ENCODE measurements at regions not wholly inside any gene's neighbourhood (a gene's known extent, or its start where the extent isn't known, plus 50 kb on each side); places are given as distances from the start of the nearest gene placed in this dataset.
A peak's percentile ranks its signal among the peaks of the same experiment; 100 is the strongest.

GRCh38 chr3:132898141-132898540 lies 140.1 kb upstream of the TMEM108 start:
- peak; percentile 11 to 64 for DNase-seq

DNA sequence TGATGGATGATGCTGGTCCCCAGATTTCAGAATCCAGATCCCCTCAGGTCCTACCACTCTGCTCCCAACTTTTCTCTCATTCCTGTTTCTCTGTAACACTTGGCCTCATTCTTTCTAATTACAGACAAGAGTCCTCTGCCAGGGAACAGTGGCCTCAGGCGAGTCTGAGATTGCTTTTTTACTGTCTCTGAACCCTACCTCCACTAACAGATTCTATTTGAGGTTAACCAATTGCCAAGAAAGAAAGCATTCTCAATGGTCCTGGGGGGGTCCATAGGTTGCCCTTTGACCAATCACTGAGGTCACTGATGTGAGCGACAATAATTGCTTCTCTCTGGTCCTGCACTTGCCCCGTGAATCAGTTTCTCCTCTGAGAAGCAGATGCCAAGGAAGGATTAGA lies 145.2 kb upstream of the TMEM108 start:
- no peak for DNase-seq

DNA sequence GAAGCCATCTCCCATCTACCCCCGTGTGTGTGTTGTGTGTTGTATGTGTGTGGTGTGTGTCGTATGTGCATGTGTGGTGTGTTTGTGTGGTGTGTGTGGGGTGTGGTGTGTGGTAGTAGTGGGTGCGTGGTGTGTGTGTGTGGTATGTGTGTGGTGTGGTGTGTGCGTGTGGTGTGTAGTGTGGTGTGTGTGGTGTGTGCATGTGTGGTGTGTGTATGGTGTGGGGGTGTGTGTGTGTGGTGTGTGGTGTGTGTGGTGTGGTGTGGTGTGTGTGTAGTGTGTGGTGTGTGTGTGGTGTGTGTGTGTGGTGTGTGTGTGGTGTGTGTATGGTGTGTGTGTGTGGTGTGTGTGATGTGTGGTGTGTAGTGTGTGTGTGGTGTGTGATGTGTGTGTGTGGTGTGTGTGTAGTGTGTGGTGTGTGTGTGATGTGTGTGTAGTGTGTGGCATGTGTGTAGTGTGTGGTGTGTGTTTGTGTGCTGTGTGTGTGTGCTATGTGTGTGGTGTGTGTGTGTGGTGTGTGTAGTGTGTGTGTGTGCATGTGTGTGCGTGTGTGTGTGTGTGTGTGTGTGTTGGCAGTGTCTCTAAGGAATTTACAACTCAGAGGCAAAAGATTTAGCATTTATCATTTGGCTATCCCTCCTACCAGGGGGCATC lies 156.3 kb upstream of the TMEM108 start:
- no peak for DNase-seq

DNA sequence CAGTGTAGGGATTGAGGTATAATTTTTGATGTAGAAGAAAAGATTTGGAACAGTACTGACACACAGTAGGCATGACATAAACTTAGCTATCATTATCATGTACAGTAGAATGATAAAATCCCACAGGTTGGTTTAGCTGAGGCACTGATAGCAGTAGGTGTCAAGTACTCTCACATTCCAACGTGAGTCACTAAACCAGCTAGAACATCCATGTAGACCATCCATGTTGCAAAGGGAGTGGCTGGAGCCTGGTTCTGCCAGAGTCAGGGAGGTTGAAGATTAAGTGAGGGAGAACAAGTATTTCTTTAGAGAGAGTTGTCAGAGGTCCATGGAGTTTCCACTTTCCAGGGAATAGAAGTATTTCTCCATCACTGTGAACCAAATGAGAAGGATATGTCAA lies 157.2 kb upstream of the TMEM108 start:
- no peak for DNase-seq

DNA sequence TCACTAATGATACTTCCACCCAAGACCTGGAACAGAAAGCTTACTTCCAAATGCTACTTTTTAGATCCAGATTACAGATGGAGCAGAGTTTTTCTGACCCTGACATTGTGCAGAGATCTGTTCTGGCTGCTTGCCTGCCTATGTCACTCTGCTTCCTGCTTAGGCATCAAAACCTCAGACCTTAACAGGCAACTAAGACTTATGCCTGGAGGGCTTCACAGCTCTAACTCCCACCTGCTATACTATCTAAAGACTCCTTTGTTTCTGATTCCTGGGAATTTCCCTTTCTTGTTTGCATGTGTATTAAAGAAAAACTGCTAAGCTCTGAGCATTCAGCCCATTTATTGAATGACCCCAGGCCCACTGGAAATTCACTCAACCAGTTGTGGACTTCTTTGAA lies 157.4 kb upstream of the NPHP3 start:
- DNase-seq = no peak

- DNase-seq = no peak
These were observed 152.5 kb upstream of the NPHP3 start for GRCh38 chr3:132874701-132875100.

- no peak for DNase-seq
These were observed 150.5 kb upstream of the NPHP3 start for GRCh38 chr3:132872711-132873110.

DNA sequence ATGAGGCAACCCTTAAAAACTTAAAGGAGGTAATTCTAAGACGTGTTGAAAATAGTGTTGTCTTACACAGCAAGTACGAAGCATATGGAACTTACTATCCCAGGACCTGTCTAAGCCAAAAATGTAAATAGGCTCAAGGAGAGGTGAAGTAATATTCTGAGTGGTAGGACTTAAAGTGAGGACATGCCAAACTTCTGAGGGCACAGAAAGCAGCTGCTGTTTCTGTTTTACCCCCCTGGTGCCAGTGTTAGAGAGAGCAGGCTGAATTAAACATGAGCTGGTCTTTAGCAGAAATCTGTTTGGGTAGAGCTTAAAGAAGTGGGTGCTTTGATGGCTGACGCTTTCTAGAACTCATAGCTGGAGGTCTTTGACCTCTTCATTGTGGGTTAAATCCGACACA lies 149.7 kb upstream of the NPHP3 start:
- DNase-seq = no peak

- DNase-seq = no peak
These were observed 148.3 kb upstream of the NPHP3 start for GRCh38 chr3:132870541-132870940.

GRCh38 chr3:132867956-132868355 lies 145.7 kb upstream of the NPHP3 start:
- DNase-seq = no peak

DNA sequence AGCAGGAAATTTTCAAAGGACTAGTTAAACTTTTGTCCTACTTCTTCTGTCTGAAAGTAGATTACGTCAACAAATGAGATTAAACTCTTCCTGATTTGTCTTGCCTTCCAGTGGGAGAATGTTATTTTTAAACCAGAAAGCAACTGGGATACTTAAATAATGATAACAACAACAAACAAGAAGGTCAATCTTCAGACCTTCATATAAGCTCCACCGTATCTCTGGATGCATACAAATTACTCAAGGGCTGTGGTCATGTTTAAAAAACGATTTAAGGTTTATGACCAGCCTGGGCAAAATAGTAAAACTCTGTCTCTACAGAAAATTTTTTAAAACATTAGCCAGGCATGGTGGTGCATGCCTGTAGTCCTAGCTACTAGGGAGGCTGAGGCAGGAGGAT lies 145.3 kb upstream of the NPHP3 start:
- DNase-seq = no peak

GRCh38 chr3:132857317-132857716 lies 135.1 kb upstream of the NPHP3 start:
- no peak for DNase-seq

GRCh38 chr3:132854856-132855535 lies 132.8 kb upstream of the NPHP3 start:
- no peak for DNase-seq

DNA sequence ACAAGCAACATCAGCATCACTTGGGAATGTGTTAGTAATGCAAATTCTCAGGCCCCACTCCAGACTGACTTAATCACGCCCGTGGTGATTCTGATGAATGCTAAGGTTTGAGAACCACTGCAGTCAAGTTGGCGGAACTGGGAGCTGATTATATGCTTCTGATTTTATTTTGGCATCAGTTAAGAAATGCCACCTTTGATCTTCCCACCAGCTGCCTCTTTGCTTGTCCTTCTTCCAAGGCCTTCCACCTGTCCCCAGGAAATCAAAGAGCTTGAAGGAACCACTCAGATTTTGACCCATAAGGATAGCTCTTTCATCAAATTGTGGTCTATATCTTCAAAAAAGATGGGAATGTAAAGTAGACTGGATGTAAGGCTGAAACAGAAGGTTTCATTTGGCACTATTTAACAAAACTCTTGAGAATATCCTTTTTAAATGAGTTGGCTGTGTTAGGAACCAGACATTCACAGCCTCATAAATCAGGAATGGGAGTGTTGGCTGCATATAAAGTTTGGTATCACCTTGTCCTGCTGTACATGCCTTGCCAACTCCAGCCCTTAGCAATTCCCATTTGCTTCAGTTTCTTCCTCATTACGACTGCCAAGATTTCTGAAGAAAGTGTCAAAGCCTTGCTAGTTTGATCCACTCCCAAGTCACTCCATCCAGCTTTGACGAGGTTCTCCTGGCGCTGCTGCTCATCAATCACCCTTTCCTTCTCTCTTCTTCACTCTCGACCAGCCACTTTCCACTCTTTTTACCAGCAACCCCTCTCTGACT lies 125.8 kb upstream of the NPHP3 start:
- peak in 1 of 2 experiments; percentile 58 for DNase-seq

DNA sequence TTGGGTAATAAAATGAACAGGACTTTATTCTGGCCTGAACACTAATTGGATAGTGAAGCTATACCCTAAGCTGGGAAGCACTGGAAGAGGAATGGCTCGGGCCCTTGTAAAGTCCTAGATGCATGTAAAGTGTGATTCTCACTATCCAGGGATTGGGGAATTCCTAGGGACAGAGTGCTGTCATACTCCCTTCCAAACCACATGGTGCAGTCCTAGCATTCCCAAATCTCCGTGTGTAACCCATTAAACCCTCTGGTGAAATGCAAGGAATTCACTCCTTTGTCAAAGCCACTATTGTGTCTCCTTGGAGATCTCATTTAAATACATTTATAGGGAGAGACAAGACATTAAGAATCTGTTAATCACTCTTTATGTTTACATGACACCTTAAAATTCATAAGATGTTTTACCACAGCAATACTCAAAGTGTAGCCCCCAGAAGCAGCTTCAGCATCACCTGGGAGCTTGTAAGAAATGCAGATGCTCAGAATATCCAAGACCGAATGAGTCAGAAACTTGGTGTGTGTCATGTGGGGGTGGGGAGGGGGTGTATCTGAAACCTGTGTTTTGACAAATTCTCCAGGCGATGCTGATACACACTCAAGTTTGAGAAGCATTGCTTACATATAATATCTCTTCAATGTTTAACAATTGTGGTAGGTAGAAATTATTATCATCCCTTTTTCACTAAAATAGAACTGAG lies 121.8 kb upstream of the NPHP3 start:
- DNase-seq = no peak

- DNase-seq = no peak
These were observed 121.1 kb upstream of the NPHP3 start for GRCh38 chr3:132843349-132843748.

GRCh38 chr3:132841621-132842020 lies 119.4 kb upstream of the NPHP3 start:
- no peak for DNase-seq

GRCh38 chr3:132840201-132840700 lies 118.0 kb upstream of the NPHP3 start:
- DNase-seq = no peak

- DNase-seq = no peak
These were observed 116.3 kb upstream of the NPHP3 start for GRCh38 chr3:132838477-132838876.

DNA sequence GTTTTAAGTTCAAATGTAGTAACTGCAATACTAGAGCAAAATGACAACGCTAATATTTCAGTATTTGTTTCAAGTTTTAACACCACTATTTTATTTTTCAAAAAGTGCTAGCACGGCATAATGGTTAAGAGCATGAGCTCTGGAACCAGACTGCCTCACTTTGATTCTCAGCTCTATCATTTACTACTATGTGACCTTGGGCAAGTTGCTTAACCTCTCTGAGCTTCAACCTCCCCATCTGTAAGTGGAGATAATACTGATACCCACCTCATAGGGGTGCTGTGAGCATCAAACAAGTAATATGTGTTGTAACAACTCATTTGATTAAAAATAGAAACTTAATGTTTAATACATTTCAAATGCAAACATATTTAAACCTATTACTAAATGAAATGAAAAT lies 115.4 kb upstream of the NPHP3 start:
- no peak for DNase-seq

DNA sequence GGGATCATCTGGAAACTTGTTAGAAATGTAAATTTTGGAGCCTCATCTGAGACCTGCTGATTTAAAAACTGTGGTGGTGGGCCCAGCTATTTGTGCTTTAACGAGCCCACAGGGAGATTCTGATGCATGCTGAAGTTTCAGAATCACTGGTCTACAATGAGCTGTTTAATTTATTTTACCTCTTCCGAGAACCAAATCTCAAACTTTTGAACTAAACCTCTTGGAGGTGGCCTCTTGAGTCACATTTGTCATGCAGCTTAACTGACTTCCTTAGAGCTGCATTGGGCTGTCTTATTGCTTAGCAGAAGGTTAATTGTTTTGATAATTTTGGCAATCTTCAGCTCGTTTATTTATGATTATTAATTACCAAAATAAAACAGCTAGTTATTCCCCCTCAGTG lies 112.1 kb upstream of the NPHP3 start:
- DNase-seq = no peak

- peak in 1 of 2 experiments; percentile 29 for DNase-seq
These were observed 106.9 kb upstream of the NPHP3 start for GRCh38 chr3:132829101-132829500.

GRCh38 chr3:132822837-132823236 lies 100.6 kb upstream of the NPHP3 start:
- DNase-seq = no peak
